GM21367 (cell line): ENCODE measurements at regions not wholly inside any gene's neighbourhood (a gene's known extent, or its start where the extent isn't known, plus 50 kb on each side); places are given as distances from the start of the nearest gene placed in this dataset.
"Not testable (repeated sequence)": the region's sequence is repeated elsewhere in the genome, so short reads cannot be mapped to it uniquely, and the experiment has no call there.

ENCODE experiments used
- ATAC-seq: cut with Tn5 transposase; IDR thresholded peaks from one replicate; pipeline ENCODE4 v1.9.1; 2021; ENCODE audit not compliant: unreplicated experiment

DNA sequence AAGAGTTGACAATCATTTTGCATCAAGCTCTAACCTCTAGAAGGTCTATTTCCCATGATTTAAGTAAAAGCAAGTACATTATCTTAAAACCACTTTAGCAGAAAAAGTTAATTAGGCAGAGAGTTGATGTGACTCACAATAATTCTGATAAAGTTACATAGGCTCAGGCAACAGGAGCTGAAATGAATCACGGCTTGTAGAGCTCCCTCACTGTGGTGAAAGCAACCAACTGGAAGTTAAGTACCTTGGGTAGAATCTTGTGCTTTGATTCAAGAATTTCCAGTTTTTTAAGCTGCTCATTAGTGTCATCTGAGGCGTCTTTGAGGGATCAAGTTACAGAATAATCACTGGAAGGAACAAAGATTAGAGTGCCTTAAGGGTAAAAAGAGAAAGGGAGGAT lies 68.9 kb upstream of the NFE2L3 start:
- ATAC-seq: no peak

- ATAC-seq: no peak
Observed at GRCh38 chr7:26084418-26084817, 67.6 kb upstream of the NFE2L3 start.

GRCh38 chr7:26085771-26086170 lies 66.2 kb upstream of the NFE2L3 start:
- ATAC-seq: no peak

GRCh38 chr7:26087321-26088091 lies 64.5 kb upstream of the NFE2L3 start:
- no peak for ATAC-seq

DNA sequence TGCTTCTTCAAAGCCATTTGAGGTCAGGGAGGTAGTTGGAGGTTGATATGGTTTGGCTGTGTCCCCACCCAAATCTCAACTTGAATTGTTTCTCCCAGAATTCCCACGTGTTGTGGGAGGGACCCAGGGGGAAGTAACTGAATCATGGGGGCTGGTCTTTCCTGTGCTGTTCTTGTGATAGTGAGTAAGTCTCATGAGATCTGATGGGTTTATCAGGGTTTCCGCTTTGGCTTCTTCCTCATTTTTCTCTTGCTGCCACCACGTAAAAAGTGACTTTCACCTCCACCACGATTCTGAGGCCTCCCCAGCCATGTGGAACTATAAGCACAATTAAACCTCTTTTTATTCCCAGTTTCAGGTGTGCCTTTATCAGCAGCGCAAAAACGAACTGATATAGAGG lies 62.5 kb upstream of the NFE2L3 start:
- ATAC-seq: not testable (repeated sequence)

- ATAC-seq: no peak
Observed at GRCh38 chr7:26090927-26091519, 61.0 kb upstream of the NFE2L3 start.

GRCh38 chr7:26091933-26092332 lies 60.1 kb upstream of the NFE2L3 start:
- no peak for ATAC-seq

GRCh38 chr7:26093023-26093422 lies 59.0 kb upstream of the NFE2L3 start:
- ATAC-seq: no peak

GRCh38 chr7:26096136-26096535 lies 55.9 kb upstream of the NFE2L3 start:
- no peak for ATAC-seq

DNA sequence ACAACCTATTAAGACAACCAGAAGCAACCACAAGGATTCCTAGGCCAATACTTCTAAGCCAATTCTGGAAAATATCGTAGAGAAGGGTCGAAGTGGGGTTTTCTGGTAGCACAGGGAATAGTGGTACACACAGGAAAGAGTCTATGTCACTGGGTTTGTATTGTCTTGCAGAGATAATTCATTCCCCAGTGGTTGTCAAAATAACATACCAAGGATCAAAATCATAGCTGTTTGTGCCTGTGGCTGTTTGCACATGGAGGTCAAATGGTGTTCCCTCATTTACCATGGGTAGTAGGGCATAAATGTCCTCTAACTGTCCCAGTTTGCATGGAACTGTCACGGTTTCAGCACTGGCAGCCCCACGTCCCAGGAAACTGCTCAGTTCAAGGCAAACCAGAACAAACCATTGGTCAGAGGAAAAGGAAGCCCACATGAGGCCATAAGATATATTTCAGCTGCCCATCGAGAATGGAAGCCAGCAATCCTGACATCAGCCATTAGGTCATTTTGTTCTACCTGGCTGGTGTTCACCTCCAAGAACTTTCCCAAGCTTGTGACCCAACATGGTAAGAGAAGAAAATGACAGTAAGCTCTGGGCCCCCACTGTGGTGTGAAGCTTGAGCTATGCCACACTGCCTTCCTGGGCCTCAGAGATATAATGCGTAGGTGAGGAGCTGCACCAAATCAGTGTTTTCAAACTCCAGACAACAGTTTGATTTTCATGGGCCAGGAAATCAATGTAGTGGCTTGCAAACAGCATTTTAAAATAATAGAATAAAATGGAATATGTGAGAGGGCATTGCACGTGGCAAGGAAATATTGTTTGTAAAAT lies 53.9 kb upstream of the NFE2L3 start:
- ATAC-seq: no peak

GRCh38 chr7:26099236-26099635 lies 52.8 kb upstream of the NFE2L3 start:
- no peak for ATAC-seq

GRCh38 chr7:26100406-26101339 lies 51.3 kb upstream of the NFE2L3 start:
- no peak for ATAC-seq

DNA sequence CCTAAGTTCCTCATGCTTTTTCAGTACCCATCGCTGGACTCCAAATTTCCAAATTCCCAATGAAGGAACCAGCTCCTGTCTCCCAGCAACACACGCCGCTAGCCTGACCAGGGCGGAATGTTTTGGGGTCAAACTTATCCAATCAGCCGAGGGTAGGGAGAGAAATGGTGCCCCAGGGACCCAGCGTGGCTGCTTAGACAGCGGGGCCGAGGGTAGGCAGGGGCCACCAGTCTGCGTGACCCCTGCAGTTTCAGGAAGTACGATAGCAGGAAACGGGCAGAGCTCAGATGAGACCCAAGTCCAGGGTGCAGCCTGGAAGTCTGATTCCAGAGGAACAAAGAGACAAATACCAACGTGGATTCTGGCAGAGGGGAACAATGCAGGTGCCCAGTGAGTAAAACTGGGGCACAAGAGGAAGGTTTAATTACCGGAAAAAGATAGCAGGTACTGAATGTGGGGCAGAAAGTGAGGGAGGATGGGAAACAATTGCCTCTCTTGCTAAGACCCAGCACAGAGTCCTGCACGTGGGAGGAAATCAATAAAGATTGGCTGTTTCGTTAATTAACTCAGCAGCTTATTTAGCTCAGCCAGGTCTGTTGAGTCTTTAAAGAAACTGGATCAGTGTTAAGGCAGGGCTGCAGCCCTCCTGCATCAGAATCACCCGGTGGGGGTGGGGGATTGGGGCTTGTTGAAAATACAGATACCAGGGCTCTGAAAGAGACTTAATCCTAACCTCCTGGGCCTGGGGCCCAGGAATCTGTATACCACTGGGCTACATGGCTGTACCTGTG lies 50.4 kb upstream of the NFE2L3 start:
- ATAC-seq: no peak

DNA sequence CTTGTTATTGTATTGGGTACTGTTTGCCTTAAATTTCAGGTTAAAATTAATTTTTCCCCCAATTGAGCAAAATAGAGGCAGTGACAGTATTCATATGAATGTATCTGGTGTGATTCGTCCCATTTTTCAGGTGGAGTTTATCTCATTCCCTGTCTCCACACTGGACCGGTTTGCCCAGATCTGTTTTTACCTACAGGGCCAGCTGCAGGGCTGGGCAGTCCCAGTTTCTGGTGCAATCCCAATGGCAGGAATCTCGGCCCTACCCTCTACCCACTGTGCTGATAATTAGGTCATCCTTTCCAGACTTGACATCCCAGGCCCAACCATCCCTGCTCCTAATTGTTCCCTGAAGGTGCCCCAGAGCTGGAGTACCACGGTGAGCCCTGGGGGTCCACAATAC lies 49.8 kb upstream of the NFE2L3 start:
- ATAC-seq: no peak
